ENCODE measurements at regions not wholly inside any gene's neighbourhood (a gene's known extent, or its start where the extent isn't known, plus 50 kb on each side); places are given as distances from the start of the nearest gene placed in this dataset.

- TF ChIP-seq POLR2A (IDR thresholded peaks at IDR 0.05) (no peak), CTCF (IDR thresholded peaks at IDR 0.05 in 4 of 5, conservative IDR thresholded peaks at IDR 0.05 in 1 of 5) (no peak)
Measured at GRCh38 chr21:31475223-31475622, 131.2 kb upstream of the TIAM1 start.
